ENCODE measurements at regions not wholly inside any gene's neighbourhood (a gene's known extent, or its start where the extent isn't known, plus 50 kb on each side); places are given as distances from the start of the nearest gene placed in this dataset.

DNA sequence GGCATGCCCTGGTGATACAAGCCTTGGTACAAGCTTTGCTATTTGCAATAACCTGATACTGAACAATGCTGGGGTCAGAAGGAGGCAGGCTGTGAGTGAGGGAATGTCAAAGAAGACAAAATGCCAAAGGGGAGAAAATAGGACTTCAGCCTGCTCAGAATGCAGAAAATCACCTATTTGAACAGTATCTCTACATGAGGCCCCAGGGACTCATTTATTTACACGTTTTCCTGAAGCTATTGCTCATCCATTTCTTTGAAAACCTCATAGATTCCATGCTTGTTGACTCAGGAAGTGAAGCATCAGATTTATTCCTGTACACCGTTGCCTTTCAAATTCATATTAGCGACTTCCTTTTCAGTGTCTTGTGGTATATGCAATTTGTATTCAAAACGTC, 69.4 kb upstream of the CBLN2 start:
- Histone ChIP-seq H3K9me3 (no peaks in the 10 kb centered on the region), H3K4me3 (no peak overlapping the region), H3K27ac (no peak overlapping the region), H3K4me1 (no peaks in the 10 kb centered on the region), H3K36me3 (ENCODE audit: low read depth, missing control alignments) (no peaks in the 10 kb centered on the region), H3K27me3 (no peaks in the 10 kb centered on the region)
- 54 to 55% methylated on average over 4 of the region's 4 CpGs for WGBS, 2 donors
- DNase-seq, result no peak
- intact Hi-C loops (cut with DNase I; ENCODE audit: low total_unique reads), result no loop called here
- TF ChIP-seq, protein P1, sequence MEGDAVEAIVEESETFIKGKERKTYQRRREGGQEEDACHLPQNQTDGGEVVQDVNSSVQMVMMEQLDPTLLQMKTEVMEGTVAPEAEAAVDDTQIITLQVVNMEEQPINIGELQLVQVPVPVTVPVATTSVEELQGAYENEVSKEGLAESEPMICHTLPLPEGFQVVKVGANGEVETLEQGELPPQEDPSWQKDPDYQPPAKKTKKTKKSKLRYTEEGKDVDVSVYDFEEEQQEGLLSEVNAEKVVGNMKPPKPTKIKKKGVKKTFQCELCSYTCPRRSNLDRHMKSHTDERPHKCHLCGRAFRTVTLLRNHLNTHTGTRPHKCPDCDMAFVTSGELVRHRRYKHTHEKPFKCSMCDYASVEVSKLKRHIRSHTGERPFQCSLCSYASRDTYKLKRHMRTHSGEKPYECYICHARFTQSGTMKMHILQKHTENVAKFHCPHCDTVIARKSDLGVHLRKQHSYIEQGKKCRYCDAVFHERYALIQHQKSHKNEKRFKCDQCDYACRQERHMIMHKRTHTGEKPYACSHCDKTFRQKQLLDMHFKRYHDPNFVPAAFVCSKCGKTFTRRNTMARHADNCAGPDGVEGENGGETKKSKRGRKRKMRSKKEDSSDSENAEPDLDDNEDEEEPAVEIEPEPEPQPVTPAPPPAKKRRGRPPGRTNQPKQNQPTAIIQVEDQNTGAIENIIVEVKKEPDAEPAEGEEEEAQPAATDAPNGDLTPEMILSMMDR (IDR thresholded peaks at IDR 0.05), result no peak
- TF ChIP-seq POLR2A (IDR thresholded peaks at IDR 0.05), result no peak

DNA sequence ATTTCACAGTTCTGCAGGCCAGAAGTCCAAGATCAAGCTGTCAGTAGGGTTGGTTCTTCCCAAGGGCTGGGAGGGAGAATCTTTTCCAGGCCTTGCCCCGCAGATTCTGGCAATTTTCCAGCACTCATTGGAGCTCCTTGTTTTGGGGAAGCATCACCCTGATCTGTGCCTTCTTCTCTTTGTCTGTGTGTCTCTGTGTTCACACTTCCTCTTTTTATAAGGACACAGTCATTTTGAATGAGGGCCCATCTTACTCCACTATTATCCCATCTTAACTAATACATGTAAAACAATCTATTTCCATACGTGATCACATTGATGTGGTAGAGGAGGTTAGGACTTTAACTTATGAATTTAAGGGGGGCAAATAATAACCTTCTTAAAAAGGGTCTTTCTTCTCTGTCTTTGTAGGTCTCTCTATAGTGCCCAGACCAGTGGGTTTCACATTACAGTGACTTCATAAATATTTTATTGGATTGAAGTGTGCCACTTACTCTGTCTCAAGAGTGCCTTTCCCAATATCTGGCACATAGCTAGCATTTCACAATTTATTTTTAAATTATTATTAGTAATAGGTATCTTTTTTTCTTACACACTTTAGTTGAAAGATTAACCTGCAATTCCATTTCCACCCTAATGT, 68.9 kb upstream of the CBLN2 start:
- Histone ChIP-seq H3K4me1 (no peaks in the 10 kb centered on the region), H3K9me3 (no peaks in the 10 kb centered on the region), H3K27me3 (no peaks in the 10 kb centered on the region), H3K4me3 (no peak overlapping the region), H3K36me3 (ENCODE audit: low read depth, missing control alignments) (no peaks in the 10 kb centered on the region), H3K27ac (no peak overlapping the region)
- no peak for DNase-seq
- WGBS, 2 donors, result 81% methylated on average over 2 of the region's 2 CpGs
- intact Hi-C loops (cut with DNase I; ENCODE audit: low total_unique reads), result no loop called here
- no peak for TF ChIP-seq POLR2A (IDR thresholded peaks at IDR 0.05)
- TF ChIP-seq, protein P1 (IDR thresholded peaks at IDR 0.05), result no peak

DNA sequence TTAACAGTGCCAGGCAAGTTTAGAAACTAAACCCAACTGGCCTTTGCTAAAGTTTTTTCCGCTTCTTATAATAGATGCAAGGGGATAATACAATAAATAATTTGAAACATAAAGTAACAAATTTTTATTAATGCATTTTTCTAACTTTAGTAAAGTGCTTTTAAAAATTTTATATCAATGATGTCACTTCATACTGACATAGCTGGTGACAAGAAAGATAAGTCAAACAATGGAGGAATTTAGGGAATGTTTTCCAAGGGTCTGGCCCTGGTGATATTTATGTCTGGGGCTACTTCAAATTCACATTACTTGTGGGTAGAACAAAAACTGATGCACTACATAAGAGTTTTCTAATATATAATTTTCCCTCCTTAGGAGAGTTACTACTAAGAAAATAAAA, 61.2 kb upstream of the CBLN2 start:
- H3K36me3 ChIP-seq (ENCODE audit: low read depth, missing control alignments), result no peaks in the 10 kb centered on the region
- no peaks in the 10 kb centered on the region for H3K9me3 ChIP-seq
- no peak for TF ChIP-seq POLR2A (IDR thresholded peaks at IDR 0.05)
- TF ChIP-seq, protein P1 (IDR thresholded peaks at IDR 0.05), result no peak
- no peak overlapping the region for H3K27ac ChIP-seq
- no peak overlapping the region for H3K4me3 ChIP-seq
- DNase-seq, result no peak
- 73 to 85% methylated on average over 1 of the region's 1 CpG for WGBS, 2 donors
- intact Hi-C loops (cut with DNase I; ENCODE audit: low total_unique reads), result no loop called here
- no peaks in the 10 kb centered on the region for H3K4me1 ChIP-seq
- H3K27me3 ChIP-seq, result no peaks in the 10 kb centered on the region

DNA sequence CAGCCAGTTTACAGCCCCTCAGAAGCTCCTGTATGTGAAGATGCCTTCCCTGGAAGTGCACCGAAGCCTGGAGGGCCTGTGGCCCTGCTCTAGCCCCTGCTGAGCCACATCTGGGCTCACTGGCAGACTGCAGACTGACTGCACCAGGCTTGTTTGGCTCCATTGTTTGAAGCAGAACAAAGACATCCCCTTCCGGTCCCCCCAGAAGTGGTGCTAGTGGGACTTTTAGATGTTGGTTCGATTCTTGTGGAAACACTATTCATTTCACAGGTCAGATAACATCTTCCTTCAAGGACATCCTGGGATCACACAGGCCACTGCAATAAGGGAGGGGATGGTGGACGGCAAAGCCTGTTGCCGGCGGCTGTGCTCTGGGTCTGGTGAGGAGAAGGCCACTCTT, 57.8 kb upstream of the CBLN2 start:
- H3K4me3 ChIP-seq, result no peak overlapping the region
- WGBS, 2 donors, result 80 to 86% methylated on average over 6 of the region's 6 CpGs
- no peaks in the 10 kb centered on the region for H3K36me3 ChIP-seq (ENCODE audit: low read depth, missing control alignments)
- no peak overlapping the region for H3K27ac ChIP-seq
- intact Hi-C loops (cut with DNase I; ENCODE audit: low total_unique reads), result no loop called here
- TF ChIP-seq, protein P1 (IDR thresholded peaks at IDR 0.05), result no peak
- TF ChIP-seq POLR2A (IDR thresholded peaks at IDR 0.05), result no peak
- no peaks in the 10 kb centered on the region for H3K27me3 ChIP-seq
- no peaks in the 10 kb centered on the region for H3K9me3 ChIP-seq
- no peak for DNase-seq
- no peaks in the 10 kb centered on the region for H3K4me1 ChIP-seq

DNA sequence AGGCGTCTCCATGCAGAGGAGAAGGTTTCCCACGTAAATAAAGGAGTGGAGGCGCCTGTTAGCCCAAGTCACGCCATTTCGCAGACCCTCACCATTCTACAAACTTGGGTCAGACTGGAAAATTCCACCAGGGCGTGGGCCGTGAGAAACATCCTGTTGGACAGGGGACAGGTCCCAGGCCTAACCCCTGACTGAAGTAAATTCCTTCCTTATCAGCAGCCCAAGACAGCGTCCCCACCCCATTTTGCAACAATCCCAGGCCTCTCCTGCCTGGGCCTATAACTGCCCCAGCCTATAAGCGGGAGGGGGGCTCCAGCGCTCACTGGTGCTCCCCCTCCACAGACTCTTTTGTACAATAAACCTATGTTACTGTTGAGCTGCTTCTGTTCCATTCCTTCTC, 57.3 kb upstream of the CBLN2 start:
- TF ChIP-seq POLR2A (IDR thresholded peaks at IDR 0.05), result no peak
- TF ChIP-seq, protein P1 (IDR thresholded peaks at IDR 0.05), result no peak
- WGBS, 2 donors, result 86 to 91% methylated on average over 10 of the region's 10 CpGs
- intact Hi-C loops (cut with DNase I; ENCODE audit: low total_unique reads), result no loop called here
- H3K4me1 ChIP-seq, result no peaks in the 10 kb centered on the region
- no peaks in the 10 kb centered on the region for H3K27me3 ChIP-seq
- no peak overlapping the region for H3K27ac ChIP-seq
- DNase-seq, result no peak
- no peaks in the 10 kb centered on the region for H3K9me3 ChIP-seq
- no peaks in the 10 kb centered on the region for H3K36me3 ChIP-seq (ENCODE audit: low read depth, missing control alignments)
- H3K4me3 ChIP-seq, result no peak overlapping the region
